ENCODE measurements at regions not wholly inside any gene's neighbourhood (a gene's known extent, or its start where the extent isn't known, plus 50 kb on each side); places are given as distances from the start of the nearest gene placed in this dataset.

GRCh38 chr12:14275111-14275510 lies 90.4 kb upstream of the ATF7IP start:
- in situ Hi-C loops (cut with MboI; ENCODE audit: low sequenced_read_pairs in 4 of 4) (no loop called here), intact Hi-C loops (cut with DNase I; ENCODE audit: low total_unique reads) (no loop called here)
- Histone ChIP-seq H3K36me3 (no peaks in the 10 kb centered on the region), H3K4me3 (no peak overlapping the region), H3K27ac (no peak overlapping the region), H3K9me3 (peaks cover 0 to 2% (median 0%) of the 10 kb centered on the region in 3 donors), H3K4me1 (no peaks in the 10 kb centered on the region), H3K27me3 (no peaks in the 10 kb centered on the region)
- TF ChIP-seq POLR2A (IDR thresholded peaks at IDR 0.05), result no peak
- TF ChIP-seq, protein P1, sequence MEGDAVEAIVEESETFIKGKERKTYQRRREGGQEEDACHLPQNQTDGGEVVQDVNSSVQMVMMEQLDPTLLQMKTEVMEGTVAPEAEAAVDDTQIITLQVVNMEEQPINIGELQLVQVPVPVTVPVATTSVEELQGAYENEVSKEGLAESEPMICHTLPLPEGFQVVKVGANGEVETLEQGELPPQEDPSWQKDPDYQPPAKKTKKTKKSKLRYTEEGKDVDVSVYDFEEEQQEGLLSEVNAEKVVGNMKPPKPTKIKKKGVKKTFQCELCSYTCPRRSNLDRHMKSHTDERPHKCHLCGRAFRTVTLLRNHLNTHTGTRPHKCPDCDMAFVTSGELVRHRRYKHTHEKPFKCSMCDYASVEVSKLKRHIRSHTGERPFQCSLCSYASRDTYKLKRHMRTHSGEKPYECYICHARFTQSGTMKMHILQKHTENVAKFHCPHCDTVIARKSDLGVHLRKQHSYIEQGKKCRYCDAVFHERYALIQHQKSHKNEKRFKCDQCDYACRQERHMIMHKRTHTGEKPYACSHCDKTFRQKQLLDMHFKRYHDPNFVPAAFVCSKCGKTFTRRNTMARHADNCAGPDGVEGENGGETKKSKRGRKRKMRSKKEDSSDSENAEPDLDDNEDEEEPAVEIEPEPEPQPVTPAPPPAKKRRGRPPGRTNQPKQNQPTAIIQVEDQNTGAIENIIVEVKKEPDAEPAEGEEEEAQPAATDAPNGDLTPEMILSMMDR (IDR thresholded peaks at IDR 0.05 in 4 of 5, conservative IDR thresholded peaks at IDR 0.05 in 1 of 5), result no peak
- no peak for DNase-seq
- ATAC-seq, result no peak

- DNase-seq (no peak), ATAC-seq (no peak)
- no peaks in the 10 kb centered on the region for H3K9me3 ChIP-seq
- TF ChIP-seq POLR2A (IDR thresholded peaks at IDR 0.05), result no peak
- no peak overlapping the region for H3K27ac ChIP-seq
- H3K4me1 ChIP-seq, result no peaks in the 10 kb centered on the region
- in situ Hi-C loops (cut with MboI; ENCODE audit: low sequenced_read_pairs in 4 of 4), result no loop called here
- no peak overlapping the region for H3K4me3 ChIP-seq
- intact Hi-C loops (cut with DNase I; ENCODE audit: low total_unique reads), result no loop called here
- H3K36me3 ChIP-seq, result no peaks in the 10 kb centered on the region
- no peaks in the 10 kb centered on the region for H3K27me3 ChIP-seq
Measured at GRCh38 chr12:14275886-14276285, 89.6 kb upstream of the ATF7IP start.

DNA sequence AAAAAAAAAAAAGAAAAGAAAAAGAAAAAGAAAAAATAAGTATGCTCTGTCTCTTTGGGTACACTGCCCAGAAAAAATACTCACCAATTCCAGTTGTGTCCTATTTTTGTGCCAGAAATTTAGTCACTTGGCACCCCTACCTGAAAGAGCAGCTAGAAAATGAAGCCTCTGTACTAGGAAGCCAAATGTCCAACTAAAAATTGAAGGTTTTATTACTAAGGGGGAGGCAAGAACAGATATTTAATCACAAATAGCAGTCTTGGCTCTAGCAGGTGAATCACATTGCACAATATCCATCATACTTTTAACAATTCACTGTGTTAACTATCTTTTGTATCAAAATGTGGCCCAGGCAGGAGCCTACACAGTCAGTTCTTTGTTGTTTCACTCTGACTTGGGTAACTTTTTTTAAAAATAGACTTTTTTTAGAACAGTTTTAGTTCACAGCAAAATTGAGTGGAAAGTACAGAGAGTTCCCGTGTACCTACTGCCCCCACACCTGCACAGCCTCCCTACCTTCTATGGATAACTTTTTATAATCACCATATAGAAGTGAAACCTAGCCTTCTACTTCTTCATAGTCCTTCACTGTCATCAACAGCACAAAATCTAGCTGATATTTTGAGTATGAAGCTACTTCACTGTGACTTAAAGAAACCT lies 87.1 kb upstream of the ATF7IP start:
- DNase-seq (no peak), ATAC-seq (no peak)
- in situ Hi-C loops (cut with MboI; ENCODE audit: low sequenced_read_pairs in 4 of 4) (no loop called here), intact Hi-C loops (cut with DNase I; ENCODE audit: low total_unique reads) (no loop called here)
- Histone ChIP-seq H3K27ac (no peak overlapping the region), H3K4me1 (no peaks in the 10 kb centered on the region), H3K36me3 (no peaks in the 10 kb centered on the region), H3K4me3 (no peak overlapping the region), H3K9me3 (no peaks in the 10 kb centered on the region), H3K27me3 (no peaks in the 10 kb centered on the region)
- no peak for TF ChIP-seq POLR2A (IDR thresholded peaks at IDR 0.05)
- TF ChIP-seq, protein P1 (IDR thresholded peaks at IDR 0.05 in 4 of 5, conservative IDR thresholded peaks at IDR 0.05 in 1 of 5), result no peak

DNA sequence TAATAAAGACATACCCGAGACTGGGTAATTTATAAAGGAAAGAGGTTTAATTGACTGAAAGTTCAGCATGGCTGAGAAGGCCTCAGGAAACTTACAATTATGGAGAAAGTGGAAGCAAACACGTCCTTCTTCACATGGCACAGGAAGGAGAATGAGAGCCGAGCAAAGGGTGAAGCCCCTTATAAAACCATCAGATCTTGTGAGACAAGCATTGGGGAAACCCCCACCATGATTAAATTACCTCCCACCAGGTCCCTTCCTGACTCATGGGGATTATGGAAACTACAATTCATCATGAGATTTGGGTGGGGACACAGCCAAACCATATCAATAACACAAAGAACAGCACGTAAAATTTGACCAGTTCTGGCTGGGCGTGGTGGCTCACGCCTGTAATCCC lies 85.6 kb upstream of the ATF7IP start:
- H3K4me3 ChIP-seq, result no peak overlapping the region
- intact Hi-C loops (cut with DNase I; ENCODE audit: low total_unique reads) (no loop called here), in situ Hi-C loops (cut with MboI; ENCODE audit: low sequenced_read_pairs in 4 of 4) (no loop called here)
- no peaks in the 10 kb centered on the region for H3K4me1 ChIP-seq
- H3K9me3 ChIP-seq, result no peaks in the 10 kb centered on the region
- no peak for TF ChIP-seq POLR2A (IDR thresholded peaks at IDR 0.05)
- TF ChIP-seq, protein P1 (IDR thresholded peaks at IDR 0.05 in 4 of 5, conservative IDR thresholded peaks at IDR 0.05 in 1 of 5), result no peak
- no peak for DNase-seq
- H3K36me3 ChIP-seq, result no peaks in the 10 kb centered on the region
- H3K27ac ChIP-seq, result no peak overlapping the region
- no peak for ATAC-seq
- no peaks in the 10 kb centered on the region for H3K27me3 ChIP-seq

- in situ Hi-C loops (cut with MboI; ENCODE audit: low sequenced_read_pairs in 4 of 4) (no loop called here), intact Hi-C loops (cut with DNase I; ENCODE audit: low total_unique reads) (no loop called here)
- DNase-seq (no peak), ATAC-seq (no peak)
- no peaks in the 10 kb centered on the region for H3K27me3 ChIP-seq
- no peaks in the 10 kb centered on the region for H3K4me1 ChIP-seq
- no peak overlapping the region for H3K4me3 ChIP-seq
- no peak overlapping the region for H3K27ac ChIP-seq
- H3K36me3 ChIP-seq, result no peaks in the 10 kb centered on the region
- TF ChIP-seq, protein P1 (IDR thresholded peaks at IDR 0.05 in 4 of 5, conservative IDR thresholded peaks at IDR 0.05 in 1 of 5), result no peak
- no peak for TF ChIP-seq POLR2A (IDR thresholded peaks at IDR 0.05)
- H3K9me3 ChIP-seq, result no peaks in the 10 kb centered on the region
Measured at GRCh38 chr12:14280921-14281320, 84.6 kb upstream of the ATF7IP start.
